GM18909 (cell line): ENCODE measurements at regions not wholly inside any gene's neighbourhood (a gene's known extent, or its start where the extent isn't known, plus 50 kb on each side); places are given as distances from the start of the nearest gene placed in this dataset.

ENCODE experiments used
- ATAC-seq: cut with Tn5 transposase; IDR thresholded peaks from one replicate; pipeline ENCODE4 v1.9.1; 2021; ENCODE audit warnings: mild to moderate bottlenecking; ENCODE audit not compliant: unreplicated experiment, poor library complexity

- no peak for ATAC-seq
These were observed 91.5 kb upstream of the SASH1 start for GRCh38 chr6:148250975-148251685.

- no peak for ATAC-seq
These were observed 90.7 kb upstream of the SASH1 start for GRCh38 chr6:148251891-148252290.

DNA sequence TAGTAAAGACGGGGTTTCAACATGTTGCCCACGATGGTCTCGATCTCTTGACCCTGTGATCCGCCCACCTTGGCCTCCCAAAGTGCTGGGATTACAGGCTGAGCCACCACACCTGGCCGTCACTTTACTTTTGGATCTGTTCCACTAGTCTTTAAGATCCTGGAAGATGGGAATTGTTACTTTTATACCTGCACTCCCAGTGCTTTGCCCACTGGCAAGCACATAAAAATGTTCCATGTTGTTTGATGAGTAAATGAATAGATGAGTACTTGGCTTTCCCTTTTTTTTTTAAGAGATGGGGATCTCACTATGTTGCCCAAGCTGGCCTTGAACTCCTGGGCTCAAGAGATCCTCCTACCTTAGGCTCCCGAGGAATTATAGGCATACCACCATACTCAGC lies 84.8 kb upstream of the SASH1 start:
- no peak for ATAC-seq

DNA sequence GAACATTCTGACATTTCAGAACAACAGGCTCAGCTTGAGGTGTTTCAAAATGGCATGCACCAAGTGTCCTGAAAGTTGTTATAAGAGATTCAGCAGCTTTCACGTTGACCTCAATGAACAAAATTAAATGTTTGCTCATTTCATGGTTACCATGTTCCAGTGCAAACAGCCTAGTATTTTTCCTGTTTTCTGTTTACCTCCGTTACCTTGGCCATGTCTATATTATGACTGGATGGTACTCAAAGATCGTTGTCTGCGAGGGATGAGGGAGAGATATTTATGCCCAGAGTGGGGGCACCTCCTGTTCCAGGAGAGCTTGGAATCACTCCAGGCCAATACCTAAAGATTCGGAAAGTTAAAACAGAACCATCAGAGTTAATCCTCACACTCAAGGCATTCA lies 83.8 kb upstream of the SASH1 start:
- ATAC-seq, result no peak

GRCh38 chr6:148261470-148261869 lies 81.2 kb upstream of the SASH1 start:
- ATAC-seq, result no peak

GRCh38 chr6:148263010-148263409 lies 79.6 kb upstream of the SASH1 start:
- no peak for ATAC-seq

- ATAC-seq, result no peak
These were observed 78.7 kb upstream of the SASH1 start for GRCh38 chr6:148263961-148264360.

GRCh38 chr6:148265054-148265453 lies 77.6 kb upstream of the SASH1 start:
- ATAC-seq, result no peak

DNA sequence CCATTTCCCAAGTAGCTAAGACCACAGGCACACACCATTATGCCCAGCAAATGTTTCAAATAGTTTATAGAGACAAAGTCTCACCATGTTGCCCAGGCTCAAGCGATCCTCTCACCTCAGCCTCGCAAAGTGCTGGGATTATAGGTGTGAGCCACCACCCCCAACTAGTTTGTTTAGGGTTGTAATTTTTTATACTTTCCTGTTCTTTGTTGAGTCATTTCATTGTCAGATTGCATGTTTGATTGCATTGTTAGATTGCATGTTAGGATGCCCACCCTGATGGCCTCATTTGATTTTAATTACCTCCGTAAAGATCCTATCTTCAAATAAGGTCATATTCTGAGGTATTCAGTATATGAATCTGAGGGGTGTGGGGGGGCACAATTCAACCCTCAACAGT lies 73.3 kb upstream of the SASH1 start:
- ATAC-seq, result no peak

DNA sequence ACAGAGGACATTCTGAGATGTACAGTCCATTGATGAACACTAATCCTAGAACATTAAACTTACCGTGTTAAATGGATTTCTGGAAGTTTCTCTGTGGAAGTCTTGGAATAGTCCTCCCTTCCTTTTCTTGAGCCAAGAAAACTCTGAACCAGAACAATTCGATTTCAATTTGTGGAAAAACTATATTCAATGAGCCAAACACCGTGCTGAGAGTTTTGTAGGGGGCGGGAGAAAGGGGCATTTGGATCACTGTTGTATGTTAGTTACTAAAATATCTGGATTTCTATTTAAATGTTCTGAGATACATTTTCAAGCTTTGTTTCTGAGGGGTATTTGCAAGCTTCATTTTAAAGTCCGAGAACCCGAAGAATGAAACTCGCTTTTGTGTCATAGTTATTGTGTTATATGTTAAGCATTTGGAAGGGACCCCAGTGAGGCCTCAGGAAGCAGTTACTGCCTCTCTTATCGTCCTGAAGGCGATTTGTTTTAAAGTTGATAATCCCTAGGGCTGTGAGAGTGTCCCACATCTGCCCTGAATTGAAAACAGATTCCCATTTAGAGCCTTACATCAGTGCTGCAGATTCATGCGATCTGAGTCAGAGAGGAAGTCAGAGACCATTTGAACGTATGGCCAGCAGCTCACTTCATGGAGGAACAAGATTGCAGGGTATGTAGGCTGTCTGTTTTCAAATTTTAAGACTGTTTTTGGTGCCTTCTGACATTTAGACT lies 70.8 kb upstream of the SASH1 start:
- ATAC-seq, result no peak

DNA sequence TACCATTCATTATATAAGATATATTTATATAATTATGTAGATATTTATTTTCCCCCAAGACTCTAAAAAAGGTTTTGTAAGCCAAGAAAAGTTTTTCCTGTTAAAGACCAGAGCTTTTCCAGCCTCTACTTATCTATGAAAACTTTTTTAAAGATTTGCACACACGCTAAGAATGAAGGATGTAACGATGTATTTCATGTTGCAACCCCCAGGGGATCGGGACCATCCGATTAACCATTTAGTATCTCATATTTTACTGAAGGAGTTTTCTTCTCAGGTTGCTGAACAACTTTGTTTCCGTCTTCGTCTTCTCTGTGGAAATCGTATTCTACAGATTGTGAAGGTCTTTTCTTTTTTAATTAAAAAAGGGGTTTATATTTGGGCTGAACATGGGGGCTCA lies 70.0 kb upstream of the SASH1 start:
- no peak for ATAC-seq

- ATAC-seq, result no peak
These were observed 68.5 kb upstream of the SASH1 start for GRCh38 chr6:148273962-148274752.

- ATAC-seq, result no peak
These were observed 67.8 kb upstream of the SASH1 start for GRCh38 chr6:148274809-148275208.

GRCh38 chr6:148285205-148285604 lies 57.4 kb upstream of the SASH1 start:
- no peak for ATAC-seq

GRCh38 chr6:148286563-148286962 lies 56.1 kb upstream of the SASH1 start:
- no peak for ATAC-seq

- ATAC-seq, result no peak
These were observed 54.9 kb upstream of the SASH1 start for GRCh38 chr6:148287623-148288333.

DNA sequence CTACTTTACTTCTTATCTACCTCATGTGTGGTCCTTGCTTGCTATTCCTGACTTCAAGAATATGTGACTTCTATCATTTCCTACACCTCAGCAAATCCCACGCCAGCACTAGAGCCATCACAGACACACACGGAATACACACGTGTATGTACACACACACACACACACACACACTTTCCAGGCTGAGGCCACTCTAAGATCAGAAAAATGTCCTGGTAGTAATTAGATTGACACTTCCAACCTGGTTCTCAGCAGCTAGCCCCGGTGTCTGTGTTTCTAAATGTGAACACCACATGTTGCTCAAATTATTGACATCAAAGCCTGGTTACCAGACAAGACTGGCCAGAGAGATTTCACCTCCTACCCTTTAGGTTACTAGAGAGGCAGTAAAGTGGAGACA lies 54.1 kb upstream of the SASH1 start:
- no peak for ATAC-seq

DNA sequence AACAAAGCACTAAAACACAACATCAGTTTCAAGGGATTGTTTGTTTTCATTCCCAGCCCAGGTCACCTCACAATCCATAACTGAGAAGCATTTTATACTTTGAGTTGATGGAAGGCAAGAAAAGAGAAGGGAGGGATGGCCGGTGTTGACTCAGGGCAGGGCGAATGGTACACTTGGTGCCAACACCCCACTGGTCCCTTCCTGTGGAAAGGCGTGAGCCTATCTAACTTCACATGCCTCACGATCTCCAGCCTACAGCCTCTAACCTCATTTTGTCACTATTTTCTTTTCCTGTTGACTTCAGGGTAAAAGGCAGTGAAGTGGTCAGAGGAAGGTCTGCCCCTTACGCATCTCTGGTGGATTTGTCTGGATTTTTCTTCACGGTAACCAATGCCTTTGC lies 53.5 kb upstream of the SASH1 start:
- no peak for ATAC-seq

DNA sequence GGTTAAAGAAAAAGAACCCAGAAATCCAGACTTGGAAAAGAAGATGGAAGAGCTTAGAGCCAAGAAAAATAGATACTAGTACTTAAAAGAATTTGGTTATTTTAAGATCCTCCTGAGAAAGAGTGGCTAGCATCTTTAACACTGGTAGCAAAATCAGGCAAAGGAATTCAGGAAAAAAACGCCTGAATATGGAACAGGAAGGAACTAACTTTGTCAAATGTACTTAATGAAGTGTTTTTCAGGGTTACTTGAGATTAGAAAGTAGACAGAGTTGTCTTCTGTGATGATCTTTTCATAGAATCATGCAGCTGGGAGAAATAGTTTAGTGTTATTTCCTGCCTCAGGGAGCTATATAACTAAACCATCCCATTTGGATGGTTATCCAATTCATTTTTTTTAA lies 50.8 kb upstream of the SASH1 start:
- ATAC-seq, result no peak
